Naive thymus-derived CD4-positive, alpha-beta T cell (primary cell): ENCODE measurements at regions not wholly inside any gene's neighbourhood (a gene's known extent, or its start where the extent isn't known, plus 50 kb on each side); places are given as distances from the start of the nearest gene placed in this dataset.
A peak's percentile ranks its signal among the peaks of the same experiment; 100 is the strongest.

Experiments used
- ATAC-seq: fragments of 150-1000 bp; cut with Tn5 transposase; 2 replicates; pipeline ENCODE4 v1.10.0; 2021; ENCODE audit warnings: mild to moderate bottlenecking, moderate library complexity
- CTCF ChIA-PET: fragments of 350-600 bp; sonication (Branson Sonifier 250); formaldehyde crosslinking; loops from one replicate; lab custom pipeline; 2021; ENCODE audit warnings: antibody characterized with exemption; lab: Charles Lee
- POLR2A ChIA-PET: fragments of 350-600 bp; sonication (Branson Sonifier 250); formaldehyde crosslinking; loops from one replicate; lab custom pipeline; 2021; ENCODE audit warnings: antibody characterized with exemption, inconsistent platforms; lab: Charles Lee
- DNase-seq, 9 donors: peaks; one replicate each; pipeline versions ENCODE4 v3.0.0 to v3.0.0-alpha.2; 2020 to 2022; ENCODE audit warnings: mixed read lengths in 1 of 9
- H3K27ac ChIP-seq: one replicate; pipeline ENCODE4 v1.7.0; 2013; ENCODE audit warnings: mild to moderate bottlenecking, low read depth, low read length, moderate library complexity
- H3K27me3 ChIP-seq, 2 donors: one replicate each; pipeline ENCODE4 v1.7.0; 2013; ENCODE audit warnings: low read length in 2 of 2, mild to moderate bottlenecking in 2 of 2, moderate library complexity in 2 of 2; ENCODE audit not compliant: control insufficient read depth in 2 of 2, insufficient read depth in 2 of 2
- H3K36me3 ChIP-seq, 3 experiments: 1 replicate in 2 of 3; 2 replicates in 1 of 3; pipeline ENCODE4 v1.7.0; 2013; ENCODE audit warnings: low read length in 3 of 3, mild to moderate bottlenecking in 3 of 3, moderate library complexity in 1 of 3; ENCODE audit not compliant: insufficient read depth in 3 of 3, control insufficient read depth in 2 of 3
- H3K4me1 ChIP-seq, 2 donors: one replicate each; pipeline ENCODE4 v1.7.0; 2013; ENCODE audit warnings: low read length in 2 of 2, mild to moderate bottlenecking in 2 of 2, moderate library complexity in 1 of 2; ENCODE audit not compliant: control insufficient read depth in 2 of 2, insufficient read depth in 2 of 2
- H3K4me3 ChIP-seq: 2 replicates; pipeline ENCODE4 v1.7.0; 2013; ENCODE audit warnings: mild to moderate bottlenecking, low read length
- H3K9me3 ChIP-seq, 3 experiments: 1 replicate in 2 of 3; 2 replicates in 1 of 3; pipeline ENCODE4 v1.7.0; 2013; ENCODE audit warnings: low read length in 3 of 3; ENCODE audit not compliant: control insufficient read depth in 2 of 3
- H3K27ac Mint-ChIP-seq, 9 donors: one replicate each; pipeline ENCODE4 v1.8.0; 2020 to 2022; ENCODE audit warnings: mixed read lengths in 9 of 9, mild to moderate bottlenecking in 8 of 9, moderate library complexity in 5 of 9, inconsistent platforms in 2 of 9
- H3K27me3 Mint-ChIP-seq, 5 donors: one replicate each; pipeline ENCODE4 v1.8.0; 2021 to 2022; ENCODE audit warnings: mixed read lengths in 5 of 5, mild to moderate bottlenecking in 1 of 5
- H3K36me3 Mint-ChIP-seq, 5 donors: one replicate each; pipeline ENCODE4 v1.8.0; 2020 to 2022; ENCODE audit warnings: mixed read lengths in 5 of 5, mild to moderate bottlenecking in 3 of 5, inconsistent platforms in 1 of 5
- H3K4me1 Mint-ChIP-seq, 7 donors: one replicate each; pipeline ENCODE4 v1.8.0; 2020 to 2022; ENCODE audit warnings: mixed read lengths in 7 of 7, mild to moderate bottlenecking in 3 of 7, inconsistent platforms in 1 of 7
- H3K4me3 Mint-ChIP-seq, 10 donors: one replicate each; pipeline ENCODE4 v1.8.0; 2020 to 2022; ENCODE audit warnings: mild to moderate bottlenecking in 10 of 10, mixed read lengths in 10 of 10, moderate library complexity in 6 of 10, inconsistent platforms in 2 of 10
- H3K9me3 Mint-ChIP-seq, 11 donors: one replicate each; pipeline ENCODE4 v1.8.0; 2020 to 2022; ENCODE audit warnings: mixed read lengths in 11 of 11, mild to moderate bottlenecking in 4 of 11, inconsistent platforms in 1 of 11, moderate library complexity in 1 of 11
- intact Hi-C, 2 donors: fragments of 100-400 bp; cut with micrococcal nuclease; formaldehyde crosslinking; loops; one replicate each; pipeline ENCODE4 v1.15.1; 2023

GRCh38 chr13:48591889-48592687 is 59.2 kb upstream of the RCBTB2 start:
- H3K27me3 ChIP-seq = no peaks in the 10 kb centered on the region
- ChIA-PET CTCF (interaction anchor here (0.9 to 1.1 kb wide), 2 partner anchors 57 to 177 kb away, joined by 3 read pairs; no protein-coding TSS in a partner anchor), POLR2A (interaction anchor here (0.7 kb wide), 1 partner anchor 8 kb away, joined by 3 read pairs; no protein-coding TSS in a partner anchor)
- H3K27ac ChIP-seq = no peak overlapping the region
- DNase-seq (no peak), ATAC-seq (no peak)
- peaks cover 0 to 5% (median 0%) of the 10 kb centered on the region in 11 donors for H3K9me3 Mint-ChIP-seq
- no peaks in the 10 kb centered on the region for H3K9me3 ChIP-seq
- no peak overlapping the region for H3K4me3 Mint-ChIP-seq
- no peaks in the 10 kb centered on the region for H3K36me3 Mint-ChIP-seq
- H3K27ac Mint-ChIP-seq = peak overlapping the region in 1 of 9 donors; percentile 39
- intact Hi-C loops = no loop called here
- no peaks in the 10 kb centered on the region for H3K36me3 ChIP-seq
- peaks cover under 1 to 4% (median 1%) of the 10 kb centered on the region in 7 donors for H3K4me1 Mint-ChIP-seq
- peaks cover 0 to 2% of the 10 kb centered on the region in 2 donors for H3K4me1 ChIP-seq
- no peak overlapping the region for H3K4me3 ChIP-seq
- H3K27me3 Mint-ChIP-seq = peaks cover 0 to 12% (median 0%) of the 10 kb centered on the region in 5 donors

- Mint-ChIP-seq H3K9me3 (peaks cover 0 to 5% (median 0%) of the 10 kb centered on the region in 11 donors), H3K4me3 (no peak overlapping the region), H3K36me3 (no peaks in the 10 kb centered on the region), H3K27me3 (peaks cover 0 to 13% (median 0%) of the 10 kb centered on the region in 5 donors), H3K4me1 (peaks cover 0 to 3% (median 0%) of the 10 kb centered on the region in 7 donors), H3K27ac (no peak overlapping the region)
- no peaks in the 10 kb centered on the region for H3K4me1 ChIP-seq
- ChIA-PET CTCF (interaction anchor here (1.1 kb wide), 1 partner anchor 176 kb away, joined by 3 read pairs; no protein-coding TSS in a partner anchor), POLR2A (interaction anchor here (0.7 kb wide), 1 partner anchor 8 kb away, joined by 3 read pairs; no protein-coding TSS in a partner anchor)
- no peak for ATAC-seq
- no peak overlapping the region for H3K27ac ChIP-seq
- H3K9me3 ChIP-seq = no peaks in the 10 kb centered on the region
- H3K36me3 ChIP-seq = no peaks in the 10 kb centered on the region
- no peaks in the 10 kb centered on the region for H3K27me3 ChIP-seq
- no peak for DNase-seq
- H3K4me3 ChIP-seq = no peak overlapping the region
- intact Hi-C loops = no loop called here
Observed at GRCh38 chr13:48592688-48593049, 59.8 kb upstream of the RCBTB2 start.

- H3K27ac Mint-ChIP-seq = no peak overlapping the region
- ChIA-PET CTCF (interaction anchor here (6.8 kb wide), 1 partner anchor 177 kb away, joined by 63 read pairs; no protein-coding TSS in a partner anchor), POLR2A (no interaction called here)
- H3K4me1 Mint-ChIP-seq = peaks cover 0 to 3% (median 0%) of the 10 kb centered on the region in 7 donors
- peaks cover 0 to 17% (median 0%) of the 10 kb centered on the region in 5 donors for H3K27me3 Mint-ChIP-seq
- Histone ChIP-seq H3K27me3 (no peaks in the 10 kb centered on the region), H3K4me3 (no peak overlapping the region), H3K27ac (no peak overlapping the region), H3K9me3 (no peaks in the 10 kb centered on the region), H3K4me1 (no peaks in the 10 kb centered on the region), H3K36me3 (no peaks in the 10 kb centered on the region)
- H3K36me3 Mint-ChIP-seq = no peaks in the 10 kb centered on the region
- intact Hi-C loops = no loop called here
- H3K4me3 Mint-ChIP-seq = no peak overlapping the region
- DNase-seq (no peak), ATAC-seq (no peak)
- peaks cover 0 to 4% (median 0%) of the 10 kb centered on the region in 11 donors for H3K9me3 Mint-ChIP-seq
Observed at GRCh38 chr13:48593536-48593935, 60.2 kb upstream of the CYSLTR2 start.

- H3K4me3 ChIP-seq = no peak overlapping the region
- no peaks in the 10 kb centered on the region for H3K36me3 ChIP-seq
- Mint-ChIP-seq H3K4me1 (peaks cover 0 to 3% (median 0%) of the 10 kb centered on the region in 7 donors), H3K4me3 (no peak overlapping the region), H3K9me3 (peaks cover 0 to 4% (median 0%) of the 10 kb centered on the region in 11 donors), H3K36me3 (no peaks in the 10 kb centered on the region), H3K27me3 (peaks cover 0 to 19% (median 0%) of the 10 kb centered on the region in 5 donors), H3K27ac (no peak overlapping the region)
- no peak overlapping the region for H3K27ac ChIP-seq
- no peaks in the 10 kb centered on the region for H3K27me3 ChIP-seq
- H3K9me3 ChIP-seq = no peaks in the 10 kb centered on the region
- intact Hi-C loops = no loop called here
- ChIA-PET CTCF (interaction anchor here (1.0 to 6.8 kb wide), 3 partner anchors 137 to 477 kb away, joined by 3 to 63 read pairs (median 4); no protein-coding TSS in a partner anchor), POLR2A (no interaction called here)
- H3K4me1 ChIP-seq = no peaks in the 10 kb centered on the region
- ATAC-seq = no peak
- DNase-seq = no peak
Observed at GRCh38 chr13:48594096-48594815, 59.5 kb upstream of the CYSLTR2 start.

GRCh38 chr13:48595431-48596429 is 58.0 kb upstream of the CYSLTR2 start:
- no peak overlapping the region for H3K4me3 Mint-ChIP-seq
- H3K4me1 ChIP-seq = no peaks in the 10 kb centered on the region
- intact Hi-C loops = loop anchor here (1.0 to 5.0 kb wide), 6 partner anchors 57 to 1012 kb away; partner anchors contain the start of gene CYSLTR2 (in 2 of the 2)
- DNase-seq = peak in 8 of 9 donors; percentile 24 to 79 (median 60)
- peak overlapping the region in 1 of 9 donors; percentile 10 for H3K27ac Mint-ChIP-seq
- peak; percentile 96 for ATAC-seq
- H3K27me3 ChIP-seq = no peaks in the 10 kb centered on the region
- CTCF ChIA-PET = interaction anchor here (0.6 to 6.8 kb wide), 10 partner anchors 9 to 475 kb away, joined by 3 to 63 read pairs (median 3); partner anchors contain the start of gene CYSLTR2
- peaks cover 0 to 4% (median 0%) of the 10 kb centered on the region in 11 donors for H3K9me3 Mint-ChIP-seq
- H3K27me3 Mint-ChIP-seq = peaks cover 0 to 19% (median 0%) of the 10 kb centered on the region in 5 donors
- H3K36me3 ChIP-seq = no peaks in the 10 kb centered on the region
- no peaks in the 10 kb centered on the region for H3K36me3 Mint-ChIP-seq
- peaks cover 0 to 3% (median 0%) of the 10 kb centered on the region in 7 donors for H3K4me1 Mint-ChIP-seq
- no peak overlapping the region for H3K27ac ChIP-seq
- H3K9me3 ChIP-seq = no peaks in the 10 kb centered on the region
- POLR2A ChIA-PET = no interaction called here
- no peak overlapping the region for H3K4me3 ChIP-seq
